ENCODE measurements at regions not wholly inside any gene's neighbourhood (a gene's known extent, or its start where the extent isn't known, plus 50 kb on each side); places are given as distances from the start of the nearest gene placed in this dataset.

DNA sequence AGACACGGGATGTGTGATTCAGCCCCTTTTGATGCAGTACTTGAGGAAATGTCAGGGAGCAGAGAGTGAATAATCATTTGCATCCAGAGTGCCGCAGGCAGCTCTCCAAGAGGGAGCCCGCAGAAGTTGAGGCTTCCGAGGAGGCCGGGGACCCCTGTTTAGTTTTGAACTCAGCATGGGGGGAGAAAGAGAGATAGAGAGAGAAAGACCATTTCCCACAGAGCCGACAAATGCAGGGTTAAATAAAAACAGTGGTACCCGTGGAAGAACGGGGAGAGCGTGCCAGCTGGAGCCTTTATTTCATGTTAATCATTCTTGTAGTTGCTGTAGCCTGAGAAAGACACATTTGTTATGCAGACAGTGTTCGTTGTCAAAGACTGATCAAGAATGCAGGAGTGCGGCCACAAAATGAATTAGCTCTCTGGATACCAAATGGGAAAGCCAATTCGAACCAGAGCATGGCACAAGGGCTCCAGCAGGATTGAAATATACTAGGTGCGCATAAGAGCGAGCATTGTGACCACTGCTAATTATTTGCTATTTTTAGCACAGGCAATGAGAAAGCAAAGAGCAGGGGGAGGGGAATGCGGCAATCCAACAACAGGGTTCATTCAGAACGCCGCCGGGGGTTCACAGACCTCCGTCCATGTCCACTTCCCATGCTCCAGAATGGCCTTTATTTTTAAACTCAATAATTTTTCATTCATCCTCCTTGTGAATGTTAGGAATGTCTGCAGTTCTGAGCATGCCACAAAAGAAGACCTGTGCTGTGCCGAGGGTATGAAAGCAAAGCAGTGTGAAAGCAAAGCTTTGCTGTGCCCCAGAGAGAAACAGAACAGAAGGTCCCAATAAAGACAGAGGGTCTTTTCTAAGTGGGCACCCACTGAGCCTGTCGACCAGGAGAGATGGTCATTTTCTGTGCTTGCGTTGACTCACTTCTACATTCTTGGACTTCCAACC lies 243.9 kb upstream of the VCX3A start:
- DNase-seq, result no peak

DNA sequence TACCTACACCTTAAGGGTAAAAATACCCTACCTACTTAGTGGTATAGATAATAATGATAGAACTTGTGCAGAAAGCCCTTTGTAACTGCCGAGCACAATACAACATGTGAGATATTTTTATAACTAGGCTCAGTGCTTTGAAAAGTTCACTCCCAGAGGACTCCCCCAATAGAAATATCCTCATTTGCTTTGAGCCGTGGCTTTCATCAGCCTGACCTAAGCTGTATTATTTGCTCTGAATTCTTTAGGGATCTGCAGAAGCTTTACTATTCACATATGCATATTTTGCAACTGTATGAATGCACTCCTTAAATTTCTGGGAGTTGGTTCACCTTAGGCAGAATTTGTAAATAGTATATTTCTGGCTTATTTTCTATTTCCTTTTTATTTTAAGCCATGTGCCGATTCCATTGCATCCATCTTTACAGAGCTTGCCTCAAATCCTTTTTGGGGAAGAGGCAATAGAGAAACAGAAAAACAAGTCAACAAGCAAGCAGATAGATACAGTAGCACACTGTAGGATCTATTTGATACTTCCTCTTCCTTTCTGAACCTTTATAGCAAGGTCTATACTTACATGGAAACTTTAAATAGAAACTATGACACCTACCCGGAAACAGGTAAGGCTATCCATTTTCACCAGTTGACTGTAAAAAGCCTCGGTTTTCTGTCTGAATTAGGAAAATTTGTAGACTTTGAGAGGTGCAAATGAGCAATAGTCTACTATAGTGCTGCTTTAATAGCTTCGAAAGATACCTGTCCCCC lies 242.5 kb upstream of the VCX3A start:
- DNase-seq, result no peak

DNA sequence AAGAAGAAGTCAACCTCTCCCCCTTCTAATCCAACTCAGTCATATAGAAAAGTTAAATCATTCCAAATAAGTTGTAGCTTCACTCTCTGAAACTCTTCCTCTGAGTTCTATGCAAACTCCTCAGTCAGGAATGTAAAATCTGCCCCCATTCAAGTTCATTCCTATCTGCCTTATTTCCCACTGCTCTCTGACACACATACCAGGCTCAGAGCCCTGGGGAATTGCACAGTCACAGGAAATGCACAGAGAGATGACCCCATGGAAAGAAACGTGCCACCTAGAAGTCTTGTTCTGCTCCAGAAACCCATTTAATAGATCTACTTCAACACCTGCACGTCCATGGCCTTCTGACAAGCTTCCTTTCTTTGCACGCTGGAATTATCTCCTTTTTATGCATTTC lies 236.0 kb upstream of the VCX3A start:
- no peak for DNase-seq

DNA sequence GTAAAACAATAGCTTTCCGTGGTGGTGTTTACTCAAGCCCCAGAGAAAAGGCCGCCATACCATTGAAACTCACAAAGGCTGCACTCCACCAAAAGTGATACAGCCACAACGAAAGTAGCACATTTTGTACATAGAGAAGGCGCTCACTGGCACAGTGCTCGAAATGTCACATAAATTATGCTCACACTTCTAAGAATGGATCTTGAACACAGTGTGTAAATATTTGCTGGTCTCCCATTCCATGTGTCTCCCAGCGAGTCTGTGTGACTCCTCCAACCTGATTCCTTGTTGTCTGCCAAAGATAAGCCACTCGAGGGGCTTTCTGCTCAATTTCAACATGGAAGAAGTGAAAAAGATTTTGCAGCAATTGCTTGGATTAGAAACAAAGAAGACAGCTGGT lies 234.0 kb upstream of the VCX3A start:
- no peak for DNase-seq

DNA sequence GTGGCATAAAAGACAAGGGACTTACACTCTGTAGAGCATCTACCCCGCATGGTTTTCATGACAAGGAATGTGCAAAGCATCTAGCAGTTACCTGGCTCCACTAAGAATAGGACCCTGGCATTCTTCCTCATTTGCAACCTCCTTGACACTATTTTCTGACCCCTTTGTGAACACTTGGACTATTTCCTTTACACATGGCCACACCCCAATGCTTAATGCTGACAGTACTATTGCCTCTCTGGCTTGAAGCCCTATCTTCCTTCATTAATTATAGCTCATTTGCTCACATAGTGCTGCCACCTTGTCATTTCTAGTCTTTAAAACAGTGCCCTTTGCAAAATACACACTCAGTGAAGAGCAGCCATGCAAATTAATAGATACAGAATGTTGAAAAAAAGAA lies 226.3 kb upstream of the VCX3A start:
- no peak for DNase-seq

DNA sequence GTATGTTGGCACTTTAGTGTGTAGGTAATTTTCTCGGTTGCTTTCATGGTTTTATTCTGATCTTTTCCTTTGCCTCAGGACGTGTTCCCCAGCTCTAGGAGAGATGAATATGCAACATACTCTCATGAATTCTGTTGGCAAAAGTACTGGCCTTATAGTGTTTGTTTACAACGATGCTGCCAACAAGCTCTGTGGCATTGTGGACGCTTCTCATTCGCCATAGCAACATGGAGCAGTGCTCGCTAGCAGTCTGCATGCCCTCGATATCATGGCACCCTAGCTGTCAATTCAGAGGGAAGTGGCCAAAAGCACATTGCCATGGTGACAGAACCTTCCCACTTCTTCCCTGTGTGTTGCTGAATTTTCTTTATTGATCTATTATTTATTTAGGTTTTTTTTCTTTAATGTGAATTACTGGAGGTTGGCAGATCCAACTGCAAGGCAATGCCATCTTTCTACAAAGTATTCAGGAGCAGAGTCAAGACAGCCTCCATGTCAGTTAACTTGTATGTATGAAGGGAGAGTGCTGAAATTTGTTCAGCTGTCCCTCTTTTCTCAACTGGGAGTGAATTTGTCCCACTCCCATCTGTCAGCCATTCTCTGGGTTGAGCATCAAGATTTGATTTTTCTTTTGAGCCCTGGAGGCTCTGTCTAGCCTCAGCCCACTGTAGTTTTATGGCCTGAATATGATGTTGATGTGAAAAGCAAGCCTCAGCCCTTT lies 224.9 kb upstream of the VCX3A start:
- no peak for DNase-seq

DNA sequence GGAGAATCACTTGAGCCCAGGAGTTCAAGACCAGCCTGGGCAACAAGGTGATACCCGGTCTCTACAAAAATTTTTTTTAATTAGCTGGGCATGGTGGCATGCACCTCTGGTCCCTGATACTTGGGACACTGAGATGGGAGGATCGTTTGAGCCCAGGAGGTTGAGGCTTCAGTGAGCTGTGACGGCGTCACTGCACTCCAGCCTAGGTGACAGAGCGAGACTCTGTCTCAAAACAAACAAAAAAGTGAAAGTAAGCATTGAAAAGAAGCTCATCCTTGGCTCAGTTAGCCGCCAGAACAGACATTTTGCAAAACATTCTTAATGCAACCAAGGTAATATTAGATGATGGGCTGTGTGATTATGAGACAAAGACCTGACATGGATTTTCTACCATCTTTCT lies 223.3 kb upstream of the VCX3A start:
- DNase-seq, result no peak

DNA sequence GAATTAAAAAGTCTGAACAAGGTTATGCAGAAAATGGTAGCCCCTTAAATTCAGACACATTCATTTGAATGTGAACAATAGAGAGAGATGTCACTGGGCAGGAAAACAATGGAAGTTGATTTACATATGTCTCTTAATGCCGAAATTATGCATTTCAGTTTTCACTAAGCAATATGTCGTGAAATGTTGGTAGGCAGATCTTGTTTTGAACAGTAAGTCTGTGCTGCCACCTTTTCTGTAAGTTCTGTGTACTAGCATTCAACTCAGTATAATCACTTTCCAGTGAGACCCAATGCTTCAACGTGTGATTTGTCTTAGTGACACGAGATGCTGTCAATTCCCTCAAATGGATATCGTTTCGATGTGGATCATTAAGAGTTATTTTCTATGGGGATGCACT lies 222.7 kb upstream of the VCX3A start:
- no peak for DNase-seq

DNA sequence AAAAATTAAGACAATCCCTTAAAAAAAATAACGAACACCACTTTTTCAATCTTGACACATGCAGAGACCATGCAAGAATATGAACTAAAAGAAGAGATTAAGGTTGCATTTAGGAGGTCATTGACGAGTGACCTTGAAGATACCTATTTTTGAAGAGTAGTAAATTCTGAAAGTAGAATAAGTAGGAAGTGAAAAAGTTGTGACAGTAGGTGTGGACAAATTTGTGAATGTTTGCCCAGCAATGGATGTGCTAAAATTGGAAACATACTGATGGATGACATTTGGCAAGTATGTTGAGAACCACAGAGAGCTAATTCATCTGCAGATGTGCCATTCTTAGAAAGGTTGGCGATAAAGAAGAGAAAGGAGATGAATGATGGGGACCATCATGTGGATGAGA lies 213.7 kb upstream of the VCX3A start:
- no peak for DNase-seq

DNA sequence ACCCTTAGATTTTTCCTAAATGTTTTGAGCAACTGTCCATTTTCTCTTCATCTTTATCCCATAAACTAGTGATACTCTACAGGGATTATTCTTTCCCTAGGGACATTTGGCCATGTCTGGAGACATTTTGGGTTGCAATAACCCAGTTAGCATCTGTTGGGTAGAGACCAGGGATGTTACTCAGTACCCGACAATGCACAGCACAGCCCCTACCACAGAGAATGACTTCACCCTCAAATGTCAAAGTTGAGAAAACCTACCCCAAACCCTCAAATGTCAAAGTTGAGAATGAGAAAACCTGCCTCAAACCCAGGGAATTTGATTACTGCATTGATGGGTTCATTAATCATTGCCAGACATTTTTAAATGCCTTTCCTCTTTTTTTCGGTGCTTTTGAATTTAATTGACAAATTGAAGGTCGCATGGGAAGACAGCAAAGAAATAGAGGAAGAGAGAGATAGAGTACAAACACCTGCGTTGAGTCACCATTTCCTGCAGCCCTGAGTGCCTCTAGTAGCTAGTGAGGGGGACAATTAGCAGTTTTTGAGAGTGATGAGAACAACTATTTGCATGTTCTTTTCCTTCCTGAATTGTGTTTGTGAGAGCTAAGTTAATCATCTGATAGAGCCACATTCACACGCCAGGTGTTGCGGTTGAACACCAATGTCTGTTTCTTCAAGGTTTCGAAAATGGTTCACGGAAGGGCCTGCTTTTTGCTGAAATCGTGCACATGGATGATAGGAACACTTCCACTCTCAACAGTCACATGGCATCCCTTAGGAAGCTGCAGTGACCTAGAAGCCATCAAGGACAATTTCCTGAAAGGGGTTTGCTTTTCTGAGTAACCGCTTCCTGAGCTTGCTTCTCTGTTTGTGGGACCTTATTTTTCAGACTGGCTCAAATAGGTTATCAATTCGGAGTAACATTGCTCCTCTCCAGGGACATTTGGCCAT lies 203.9 kb upstream of the VCX3A start:
- DNase-seq, result no peak

DNA sequence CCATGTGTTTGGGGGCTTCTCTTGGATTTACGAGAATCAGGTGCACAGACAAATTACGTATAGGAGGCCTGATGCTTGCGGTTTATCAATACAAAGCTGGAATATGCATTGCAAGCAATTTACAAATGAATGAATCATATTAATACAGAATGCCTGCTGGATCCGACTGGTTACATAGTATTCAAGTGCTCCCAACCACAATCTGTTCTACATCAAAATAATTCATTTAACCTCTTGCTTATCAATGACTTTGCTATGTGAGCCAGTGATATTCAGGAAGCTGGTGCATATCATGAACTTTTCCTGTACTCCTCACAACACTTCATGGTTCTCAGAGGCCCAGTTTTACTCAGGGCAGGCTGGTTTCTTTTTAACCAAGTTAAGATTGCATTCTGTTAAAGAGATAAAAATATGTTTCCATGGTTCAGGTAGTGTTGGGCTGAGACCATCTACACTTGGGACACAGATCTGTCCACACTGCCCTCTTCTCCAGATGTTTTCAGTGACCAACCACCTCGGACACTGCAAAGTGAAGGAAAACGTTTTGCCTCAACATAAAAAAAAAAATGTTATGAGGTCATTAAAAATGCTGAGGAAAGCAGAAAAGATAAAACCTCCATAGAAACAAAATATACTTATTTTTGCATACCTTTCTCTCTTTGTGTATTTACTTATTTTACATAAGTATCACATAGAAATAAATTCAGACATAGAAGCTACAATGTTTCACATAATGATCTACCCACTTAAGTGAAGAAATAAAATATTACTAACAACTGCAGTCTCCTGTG lies 200.1 kb upstream of the VCX3A start:
- DNase-seq, result no peak

DNA sequence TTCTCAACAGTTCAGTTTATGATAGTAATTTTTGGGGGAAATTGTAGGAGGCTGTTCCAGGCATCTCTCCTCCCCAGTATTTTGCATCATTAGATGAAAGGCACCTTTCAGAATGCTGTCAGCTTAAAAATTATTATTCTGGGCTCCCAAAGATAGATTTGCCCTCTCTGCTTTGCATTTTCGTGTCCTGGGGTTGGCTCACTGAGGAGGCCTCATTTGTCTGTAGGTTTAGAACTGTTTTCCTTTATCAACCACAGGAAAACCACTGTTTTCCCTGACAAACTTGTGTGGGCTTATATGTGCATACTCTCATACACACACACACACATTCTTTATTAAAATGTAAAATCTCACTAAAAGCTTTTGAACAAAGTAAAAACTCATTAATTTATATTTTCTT lies 197.2 kb upstream of the VCX3A start:
- DNase-seq, result no peak

DNA sequence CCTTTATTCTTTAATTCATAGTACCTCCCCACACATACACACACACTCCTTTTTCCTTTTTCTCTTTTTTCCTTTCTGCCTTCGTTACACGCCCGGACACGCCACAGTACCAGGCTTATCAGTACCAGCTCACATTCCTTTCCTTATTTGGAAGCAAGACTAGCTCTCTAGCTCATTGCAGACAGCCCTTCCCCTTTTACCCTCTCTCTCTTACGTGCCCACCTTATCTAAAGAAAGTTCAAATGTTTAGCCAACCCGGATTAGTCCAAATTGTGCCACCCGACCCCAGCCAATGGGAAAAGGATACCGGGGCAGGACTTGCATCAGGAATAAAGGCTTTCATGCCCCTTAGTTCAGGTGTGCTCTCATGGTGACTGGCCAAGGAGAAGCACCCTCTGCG lies 194.7 kb upstream of the VCX3A start:
- DNase-seq, result no peak

DNA sequence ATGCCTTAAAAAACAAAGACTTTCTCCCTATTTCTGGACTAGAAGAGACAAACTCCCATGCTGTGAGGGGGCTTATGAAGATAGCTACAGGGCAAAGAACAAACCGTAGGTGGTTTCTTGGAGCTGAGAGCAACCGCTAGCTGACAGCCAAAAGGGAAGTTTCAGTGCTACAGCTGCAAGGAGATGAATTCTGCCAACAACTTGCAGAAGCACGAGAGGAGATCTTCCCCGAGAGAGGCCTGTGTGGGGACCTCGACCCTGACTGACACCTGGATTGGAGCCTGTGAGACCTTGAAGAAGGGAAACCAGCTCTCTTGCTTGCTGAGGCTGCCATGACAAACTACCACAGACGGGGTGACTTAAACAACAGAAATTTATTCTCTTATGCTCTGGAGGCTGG lies 183.8 kb upstream of the VCX3A start:
- no peak for DNase-seq

DNA sequence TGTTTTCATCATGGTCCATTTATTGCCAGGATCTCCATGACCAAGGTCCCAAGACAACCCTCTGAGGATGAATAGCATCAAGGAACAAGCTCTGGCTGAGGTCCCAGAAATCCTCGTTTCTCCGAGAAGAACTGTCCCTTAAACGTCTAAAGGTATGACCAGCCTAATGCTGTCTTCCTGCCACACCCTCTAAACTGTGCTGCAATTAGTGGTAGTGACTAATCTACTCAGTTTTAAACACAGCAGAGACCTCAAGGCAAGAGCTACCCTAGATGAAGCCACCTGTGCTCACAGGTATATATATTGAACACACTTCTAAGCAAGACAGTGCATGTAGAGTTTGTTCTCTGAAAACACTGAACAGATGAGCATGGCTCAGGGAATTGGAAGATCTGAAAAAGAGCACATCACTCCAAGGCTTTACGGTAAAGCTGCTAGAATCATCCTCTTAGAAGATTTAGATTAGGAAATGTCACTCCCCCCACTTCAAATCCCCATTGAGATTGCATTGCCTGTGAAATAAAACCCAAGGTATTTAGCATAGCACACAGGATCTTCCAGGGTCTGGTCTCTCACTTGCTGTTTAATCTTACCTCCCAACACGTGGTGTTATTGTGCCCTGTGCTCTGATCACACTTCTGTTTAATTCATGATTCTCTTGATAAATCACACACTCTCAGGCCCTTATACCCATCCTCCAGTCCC lies 173.9 kb upstream of the VCX3A start:
- DNase-seq, result no peak

DNA sequence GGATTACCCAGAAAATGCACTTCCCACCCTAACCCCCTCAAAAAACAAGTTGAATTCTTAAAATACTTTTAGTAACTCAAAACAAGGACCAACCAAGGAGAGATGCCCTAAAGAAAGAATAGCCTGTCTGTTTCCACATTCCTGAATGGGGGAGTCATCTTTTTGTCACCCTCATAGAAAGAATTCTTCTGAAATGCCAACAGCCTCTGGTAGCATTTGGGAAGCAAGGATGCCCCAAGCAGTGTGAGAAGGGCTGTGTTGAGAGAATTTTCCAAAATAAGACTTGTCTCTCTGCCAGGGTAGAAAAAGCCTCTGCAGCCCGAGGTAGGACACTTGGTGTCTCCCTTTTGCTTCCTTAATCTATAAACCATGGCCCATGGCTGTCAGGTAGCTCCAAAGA lies 173.1 kb upstream of the VCX3A start:
- peak in 1 of 2 experiments; percentile 1 for DNase-seq

DNA sequence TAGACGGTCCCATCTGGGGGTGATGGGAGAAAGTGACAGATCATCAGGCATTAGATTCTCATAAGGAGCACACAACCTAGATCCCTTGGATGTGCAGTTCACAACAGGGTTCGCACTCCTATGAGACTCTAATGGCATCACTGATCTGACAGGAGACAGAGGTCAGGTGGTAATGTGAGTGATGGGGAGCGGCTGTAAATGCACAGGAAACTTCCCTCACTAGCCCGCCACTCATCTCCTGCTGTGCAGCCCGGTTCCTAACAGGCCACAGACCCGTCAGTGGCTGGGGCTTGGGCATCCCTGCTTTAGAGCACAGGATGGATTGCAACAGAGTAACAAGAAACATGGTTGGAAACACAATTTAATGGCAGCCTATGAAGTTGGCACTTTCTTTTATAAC lies 172.6 kb upstream of the VCX3A start:
- DNase-seq, result no peak

DNA sequence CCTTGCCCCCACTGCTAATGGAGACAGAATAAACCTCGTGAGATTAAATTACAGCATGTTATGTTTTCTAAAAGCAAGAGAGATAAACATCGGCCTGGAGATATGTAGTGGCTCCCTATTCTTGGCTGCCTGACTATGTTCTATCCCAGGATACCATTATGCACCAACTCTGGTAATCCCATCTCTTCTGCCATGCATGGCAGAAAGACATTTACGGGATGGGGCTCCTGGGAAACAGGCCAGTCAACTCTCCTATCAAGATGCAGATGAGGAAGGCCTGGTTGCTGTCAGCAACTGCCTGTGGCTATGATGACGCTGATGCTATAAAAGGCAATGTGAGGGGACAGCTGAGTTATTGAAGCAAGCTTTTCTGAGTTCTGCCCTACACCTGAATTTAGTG lies 166.2 kb upstream of the VCX3A start:
- DNase-seq, result no peak

DNA sequence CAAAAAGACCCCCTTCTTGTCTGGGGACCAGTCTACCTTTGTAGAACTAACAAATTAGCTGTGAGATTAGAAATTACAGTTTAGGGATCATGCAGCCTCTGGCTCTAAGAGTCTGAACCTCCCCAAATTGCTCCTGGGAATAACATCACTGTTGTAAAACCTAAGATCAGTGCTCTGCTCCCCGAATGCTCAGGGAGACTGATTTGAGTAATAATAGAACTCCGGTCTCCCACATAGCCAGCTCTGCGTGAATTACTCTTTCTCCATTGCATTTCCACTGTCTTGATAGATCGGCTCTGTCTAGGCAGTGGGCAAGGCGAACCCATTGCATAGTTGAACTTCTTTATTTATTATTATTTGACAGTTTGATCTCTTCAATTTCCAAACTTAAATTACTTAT lies 160.8 kb upstream of the VCX3A start:
- DNase-seq, result no peak

DNA sequence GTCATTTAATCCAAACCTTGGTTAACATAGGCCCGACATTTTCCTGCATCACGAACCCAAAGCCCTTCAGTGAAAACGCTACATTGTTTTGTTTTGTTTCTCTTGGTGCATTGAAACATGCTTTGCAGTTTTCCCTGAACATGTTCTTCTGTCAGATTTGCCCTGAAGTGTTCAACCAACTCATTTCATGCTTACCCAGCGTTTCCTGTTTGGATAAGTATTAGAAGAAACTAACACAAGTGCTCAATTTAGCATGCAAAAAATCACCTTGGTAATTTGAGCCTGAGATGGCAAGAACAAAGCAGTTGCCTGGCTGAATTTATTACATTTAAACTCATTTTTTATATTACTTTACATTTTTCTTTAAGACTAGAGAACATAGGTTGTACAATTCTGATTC lies 160.1 kb upstream of the VCX3A start:
- DNase-seq, result no peak

DNA sequence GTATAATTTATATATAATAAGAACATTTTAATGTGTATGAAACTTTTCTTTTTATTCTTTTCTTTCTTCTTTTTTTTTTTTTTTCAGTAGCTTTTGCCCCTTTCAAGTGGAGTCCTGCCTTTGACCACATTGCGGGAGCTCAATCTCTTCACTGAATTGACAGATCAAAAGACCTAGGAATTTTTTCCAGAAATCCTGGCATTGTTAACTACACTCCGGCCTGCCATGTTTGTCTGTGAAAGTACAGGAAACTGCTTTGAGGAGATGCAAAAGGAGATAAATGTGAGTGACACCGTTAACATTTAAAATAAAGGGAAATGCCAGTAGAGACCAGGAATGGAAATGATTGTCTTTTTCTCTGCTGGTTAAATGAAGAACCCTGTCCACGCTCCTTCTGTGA lies 159.3 kb upstream of the VCX3A start:
- DNase-seq, result no peak
